ENCODE measurements at regions not wholly inside any gene's neighbourhood (a gene's known extent, or its start where the extent isn't known, plus 50 kb on each side); places are given as distances from the start of the nearest gene placed in this dataset.
"Not testable (repeated sequence)": the region's sequence is repeated elsewhere in the genome, so short reads cannot be mapped to it uniquely, and the experiment has no call there.

DNA sequence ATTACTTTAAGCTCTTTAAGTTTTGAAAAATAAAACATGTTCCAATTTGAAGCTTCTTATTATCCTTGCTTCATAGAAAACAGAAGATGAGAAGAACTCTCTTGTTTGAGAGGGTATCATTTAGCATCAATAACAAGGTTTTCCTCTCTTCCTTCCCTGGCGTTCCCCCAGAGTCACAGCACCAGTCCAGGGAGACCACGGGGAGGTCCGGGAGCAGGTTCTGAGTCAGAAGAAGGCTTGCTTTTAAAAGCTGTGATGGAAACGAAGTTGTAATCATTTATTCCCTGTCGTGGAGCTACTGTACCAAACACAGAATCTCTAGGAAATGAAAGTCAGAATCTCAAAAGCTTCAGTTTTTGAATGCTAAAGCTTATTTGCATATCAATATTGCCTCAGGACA is 174.0 kb upstream of the LSM14A start:
- in situ Hi-C loops (cut with HindIII; ENCODE audit: low sequenced_read_pairs), result no loop called here
- DNase-seq (ENCODE audit: low spot score), result no peak

DNA sequence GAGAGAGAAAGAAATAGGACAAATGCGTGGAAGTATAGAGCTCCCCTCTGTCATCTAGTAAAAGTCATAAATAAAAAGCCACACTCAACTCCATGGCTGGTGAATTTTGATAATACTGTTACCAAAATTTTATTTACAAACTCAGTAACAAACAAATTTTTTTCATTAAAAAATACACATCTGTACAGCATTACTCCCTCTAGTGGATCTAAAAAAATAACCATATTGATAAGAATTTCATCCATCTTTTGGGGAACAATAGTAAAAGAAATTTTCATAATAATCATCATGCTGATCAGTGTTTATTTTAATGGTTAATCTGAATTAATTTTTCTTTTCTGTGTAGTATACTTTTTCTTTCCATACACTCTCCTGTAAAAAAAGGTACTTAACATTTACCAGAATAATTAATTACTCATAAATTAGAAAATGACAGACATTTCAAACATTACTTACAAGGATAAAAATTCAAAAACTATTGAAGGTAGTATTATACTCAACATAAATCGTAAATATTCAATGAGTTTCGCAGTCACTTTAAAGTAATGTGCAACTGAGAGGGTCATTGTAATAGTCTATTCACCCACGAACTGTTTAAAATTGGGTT is 173.5 kb upstream of the LSM14A start:
- in situ Hi-C loops (cut with HindIII; ENCODE audit: low sequenced_read_pairs), result no loop called here
- DNase-seq (ENCODE audit: low spot score), result no peak

DNA sequence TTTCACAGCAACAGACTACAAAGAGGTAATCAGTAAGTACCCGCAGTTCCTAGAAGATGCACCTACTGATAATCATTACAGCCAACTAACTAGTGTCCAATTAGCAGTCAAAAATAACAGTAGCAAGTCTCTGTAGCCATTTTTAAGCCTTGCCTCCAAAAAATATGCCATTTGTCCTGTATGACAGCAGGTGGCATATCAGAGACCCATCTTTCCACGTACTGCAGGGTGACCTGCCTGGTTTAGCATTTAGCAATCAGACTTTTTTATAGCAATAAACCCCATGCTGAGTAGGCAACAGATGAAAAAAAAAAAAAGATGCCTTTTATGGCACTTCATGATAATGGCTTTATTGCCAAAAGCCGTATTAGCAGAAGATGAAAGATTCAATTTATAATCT is 155.3 kb upstream of the LSM14A start:
- no peak for DNase-seq (ENCODE audit: low spot score)
- in situ Hi-C loops (cut with HindIII; ENCODE audit: low sequenced_read_pairs), result no loop called here

DNA sequence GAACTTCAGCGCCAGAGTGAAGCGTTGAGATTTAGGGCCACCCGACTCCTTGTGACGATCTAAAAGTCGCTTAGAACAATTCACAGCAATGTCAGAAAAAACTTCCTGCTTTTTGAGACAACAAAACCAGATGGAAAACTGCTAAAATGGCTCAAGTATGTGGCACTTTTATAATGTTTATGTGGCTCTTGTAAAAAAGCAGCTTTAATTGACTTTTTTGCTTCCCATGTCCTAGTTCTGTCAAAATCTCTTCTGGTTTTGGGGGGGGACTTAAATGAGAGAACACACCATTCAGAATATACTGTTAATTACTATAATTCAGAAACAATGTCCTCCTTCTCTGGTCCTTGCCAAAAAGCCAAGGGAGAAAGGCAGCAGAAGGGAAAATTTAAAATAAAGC is 154.7 kb upstream of the LSM14A start:
- in situ Hi-C loops (cut with HindIII; ENCODE audit: low sequenced_read_pairs), result no loop called here
- no peak for DNase-seq (ENCODE audit: low spot score)

DNA sequence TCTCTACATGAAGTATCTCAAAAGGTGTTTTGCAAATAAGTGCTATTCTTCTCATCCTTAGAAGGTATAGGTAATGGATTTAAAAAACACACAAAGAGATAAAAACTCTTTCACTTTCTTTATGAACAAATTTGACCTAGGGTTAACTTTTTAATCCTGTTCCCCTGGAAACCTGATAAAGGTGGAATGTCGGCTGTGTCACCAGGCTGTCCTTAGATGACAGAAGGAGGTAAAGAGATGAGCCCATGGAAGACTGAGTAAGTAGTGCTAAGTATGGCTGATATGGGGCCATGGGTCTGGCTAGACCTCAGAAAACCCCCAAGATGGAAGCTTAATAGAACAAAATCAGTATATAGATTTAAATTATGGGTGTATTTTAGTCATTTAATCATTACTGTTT is 153.8 kb upstream of the LSM14A start:
- no peak for DNase-seq (ENCODE audit: low spot score)
- in situ Hi-C loops (cut with HindIII; ENCODE audit: low sequenced_read_pairs), result no loop called here

DNA sequence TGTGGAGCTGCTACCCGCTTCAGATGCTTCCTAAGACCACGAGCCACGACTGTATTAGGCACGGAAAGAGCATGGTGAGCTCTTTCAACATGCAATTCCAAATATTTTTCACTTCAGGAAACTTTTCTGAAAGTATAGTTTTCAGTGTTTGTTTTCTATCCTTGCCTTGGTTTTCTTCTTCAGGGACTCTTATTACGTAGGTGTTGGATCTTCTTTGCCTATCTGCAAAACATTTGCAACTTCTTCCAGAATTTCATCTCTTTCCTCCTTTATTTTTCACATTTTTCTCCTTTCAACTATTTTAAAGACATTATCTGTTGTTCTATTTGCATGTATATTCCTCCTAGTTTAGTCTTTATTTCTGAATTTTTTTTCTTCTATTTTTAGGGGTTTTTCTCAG is 148.9 kb upstream of the LSM14A start:
- no peak for DNase-seq (ENCODE audit: low spot score)
- in situ Hi-C loops (cut with HindIII; ENCODE audit: low sequenced_read_pairs), result no loop called here

DNA sequence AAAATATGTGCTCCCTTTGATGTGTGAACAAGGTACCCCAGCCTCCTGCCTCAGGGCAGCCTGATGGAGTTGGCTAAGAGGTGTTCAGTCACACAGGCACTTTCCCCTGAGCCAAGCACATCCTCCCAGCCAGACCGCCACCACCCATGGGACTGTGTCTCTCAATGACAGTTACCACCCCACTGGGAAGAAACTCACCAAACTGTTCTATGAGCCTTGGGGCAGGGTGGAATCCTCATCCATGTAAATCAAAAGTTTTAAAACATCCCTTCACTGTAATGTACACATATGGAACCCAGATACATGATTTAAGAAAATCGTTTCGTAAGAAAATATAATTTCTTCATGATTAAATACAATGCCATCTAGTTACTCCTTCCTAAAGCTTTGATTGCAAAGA is 138.4 kb upstream of the LSM14A start:
- DNase-seq (ENCODE audit: low spot score), result no peak
- in situ Hi-C loops (cut with HindIII; ENCODE audit: low sequenced_read_pairs), result no loop called here

DNA sequence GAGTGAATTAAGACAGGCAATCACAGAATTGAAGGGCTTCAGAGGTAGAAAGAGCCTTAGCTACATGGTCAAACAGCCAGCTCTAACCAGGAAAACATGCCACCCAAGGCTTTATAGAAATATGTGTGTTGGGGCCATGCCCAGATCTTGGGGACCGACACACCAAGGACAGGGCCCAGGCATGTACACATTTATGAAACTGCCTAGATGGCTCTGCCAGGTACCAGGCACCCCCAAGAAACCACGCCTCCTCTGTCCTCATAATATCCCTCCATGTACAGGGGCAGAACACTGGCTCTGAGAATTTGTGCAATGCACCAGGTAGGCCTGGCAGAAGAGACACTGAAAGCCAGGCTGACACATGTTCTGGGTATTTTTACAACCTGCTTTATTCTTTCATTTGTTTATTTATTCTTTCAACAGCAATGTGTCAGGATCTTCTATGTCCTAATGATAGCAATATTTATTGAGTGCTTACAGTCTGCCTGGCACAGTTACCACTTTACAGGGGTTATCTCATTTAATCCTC is 137.9 kb upstream of the LSM14A start:
- in situ Hi-C loops (cut with HindIII; ENCODE audit: low sequenced_read_pairs), result no loop called here
- DNase-seq (ENCODE audit: low spot score), result no peak

DNA sequence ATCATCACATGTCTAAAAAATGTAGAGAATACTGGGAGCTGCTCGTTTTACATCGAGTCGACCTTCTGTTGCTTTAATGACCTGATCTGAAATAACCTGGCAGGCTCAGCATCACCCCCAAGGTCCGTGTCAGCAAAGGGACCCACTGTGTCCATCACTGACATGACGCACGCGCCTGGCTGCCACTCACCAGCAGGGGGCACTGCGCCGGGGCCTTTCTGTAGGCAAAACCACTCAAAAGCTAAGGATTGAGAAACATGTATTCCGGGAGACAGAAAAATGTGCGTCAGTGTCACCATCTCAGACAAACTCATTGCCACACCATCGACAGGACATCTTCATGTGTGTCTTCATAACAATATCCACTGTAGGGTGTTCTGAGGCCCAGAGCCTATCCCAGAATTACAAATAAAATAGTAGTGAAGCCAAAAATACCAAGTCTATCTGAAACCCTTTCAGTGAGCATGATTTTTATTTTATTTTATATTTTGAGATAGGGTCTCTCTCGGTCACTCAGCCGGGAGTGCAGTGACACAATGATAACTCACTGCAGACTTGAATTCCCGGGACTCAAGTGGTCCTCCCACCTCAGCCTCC is 130.3 kb upstream of the LSM14A start:
- peak; percentile 41 for DNase-seq (ENCODE audit: low spot score)
- in situ Hi-C loops (cut with HindIII; ENCODE audit: low sequenced_read_pairs), result no loop called here

DNA sequence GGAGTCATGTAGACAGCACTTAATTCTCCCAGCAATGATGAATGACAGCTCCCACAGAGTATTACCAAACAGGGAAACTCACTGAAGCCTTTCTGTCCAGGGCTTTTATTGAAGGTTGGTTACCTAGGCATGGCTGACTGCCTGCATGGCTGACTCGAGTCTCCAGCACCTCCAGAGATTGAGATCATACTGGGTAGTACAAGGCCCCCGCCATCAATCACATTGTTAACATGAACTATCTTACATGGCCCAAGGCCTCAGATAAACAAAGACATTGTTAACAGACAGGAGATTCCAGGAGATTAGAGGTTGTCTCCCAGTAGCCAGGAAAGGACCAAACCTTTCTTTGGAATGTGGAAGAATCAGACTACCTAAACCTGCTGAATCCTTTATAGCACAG is 128.3 kb upstream of the LSM14A start:
- DNase-seq (ENCODE audit: low spot score), result no peak
- in situ Hi-C loops (cut with HindIII; ENCODE audit: low sequenced_read_pairs), result no loop called here

DNA sequence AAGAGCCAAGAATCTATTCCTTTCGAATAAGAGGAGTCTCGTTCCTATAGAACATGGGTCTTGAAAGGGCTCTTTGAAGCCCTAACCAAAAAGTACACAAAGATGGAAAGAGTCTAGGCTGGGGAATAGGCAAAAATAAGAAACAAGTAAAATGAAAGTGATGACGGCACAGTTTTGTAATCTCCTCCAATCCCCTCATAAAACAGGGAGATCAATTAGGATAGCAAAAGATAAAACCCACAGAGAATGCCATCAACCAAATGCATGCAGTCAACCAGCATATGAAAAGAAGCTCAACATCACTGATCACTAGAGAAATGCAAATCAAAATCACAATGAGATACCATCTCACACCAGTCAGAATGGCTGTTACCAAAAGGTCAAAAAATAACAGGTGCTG is 122.4 kb upstream of the LSM14A start:
- DNase-seq (ENCODE audit: low spot score), result no peak

DNA sequence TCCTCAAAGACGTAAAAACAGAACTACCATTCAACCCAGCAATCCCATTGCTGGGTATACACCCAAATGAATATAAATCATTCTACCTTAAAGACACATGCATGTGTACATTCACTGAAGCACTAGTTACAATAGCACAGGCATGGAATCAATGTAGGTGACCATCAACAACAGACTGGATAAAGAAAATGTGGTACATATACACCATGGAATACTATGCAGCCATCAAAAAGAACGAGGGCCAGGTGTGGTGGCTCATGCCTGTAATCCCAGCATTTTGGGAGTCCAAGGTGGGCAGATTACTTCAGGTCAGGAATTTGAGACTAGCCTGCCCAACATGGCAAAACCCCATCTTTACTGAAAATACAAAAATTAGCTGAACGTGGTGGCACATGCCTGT is 121.9 kb upstream of the LSM14A start:
- in situ Hi-C loops (cut with HindIII; ENCODE audit: low sequenced_read_pairs); DNase-seq (ENCODE audit: low spot score): not testable (repeated sequence)

More for the DNA sequence above, 122.4 kb upstream of the LSM14A start:
- in situ Hi-C loops (cut with HindIII; ENCODE audit: low sequenced_read_pairs), result no loop called here

DNA sequence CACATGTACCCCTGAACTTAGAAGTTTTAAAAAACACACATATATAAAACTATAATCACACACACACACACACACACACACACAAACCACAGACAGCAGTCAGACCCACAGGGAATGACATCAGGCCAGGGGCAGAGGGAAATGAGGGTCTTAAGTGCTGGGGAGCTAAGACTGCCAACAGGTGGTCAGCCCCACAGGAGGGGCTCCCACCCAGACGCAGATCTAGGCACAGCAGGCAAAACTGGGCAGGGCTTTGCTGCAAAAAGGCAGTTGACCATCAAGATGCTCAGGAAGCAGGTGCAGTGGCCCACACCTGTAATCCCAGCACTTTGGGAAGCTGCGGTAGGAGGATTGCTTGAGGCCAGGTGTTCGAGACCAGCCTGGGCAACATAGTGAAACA is 121.0 kb upstream of the LSM14A start:
- in situ Hi-C loops (cut with HindIII; ENCODE audit: low sequenced_read_pairs), result no loop called here
- DNase-seq (ENCODE audit: low spot score), result no peak

DNA sequence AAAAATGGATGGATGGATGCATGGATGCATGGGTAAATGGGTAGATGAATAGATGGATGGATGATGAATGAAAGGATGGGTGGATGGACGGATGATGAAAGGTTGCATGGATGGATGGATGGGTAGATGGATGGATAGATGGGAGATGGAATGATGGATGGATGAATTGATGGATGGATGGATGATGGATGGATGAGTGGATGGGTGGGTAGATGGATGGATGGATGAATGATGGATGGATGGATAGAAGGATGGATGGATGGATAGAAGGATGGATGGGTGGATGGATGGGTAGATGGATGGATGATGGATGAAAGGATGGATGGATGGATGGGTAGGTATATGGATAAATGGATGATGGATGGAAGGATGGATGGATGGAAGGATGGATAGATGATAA is 115.1 kb upstream of the LSM14A start:
- DNase-seq (ENCODE audit: low spot score), result no peak
- in situ Hi-C loops (cut with HindIII; ENCODE audit: low sequenced_read_pairs), result no loop called here

DNA sequence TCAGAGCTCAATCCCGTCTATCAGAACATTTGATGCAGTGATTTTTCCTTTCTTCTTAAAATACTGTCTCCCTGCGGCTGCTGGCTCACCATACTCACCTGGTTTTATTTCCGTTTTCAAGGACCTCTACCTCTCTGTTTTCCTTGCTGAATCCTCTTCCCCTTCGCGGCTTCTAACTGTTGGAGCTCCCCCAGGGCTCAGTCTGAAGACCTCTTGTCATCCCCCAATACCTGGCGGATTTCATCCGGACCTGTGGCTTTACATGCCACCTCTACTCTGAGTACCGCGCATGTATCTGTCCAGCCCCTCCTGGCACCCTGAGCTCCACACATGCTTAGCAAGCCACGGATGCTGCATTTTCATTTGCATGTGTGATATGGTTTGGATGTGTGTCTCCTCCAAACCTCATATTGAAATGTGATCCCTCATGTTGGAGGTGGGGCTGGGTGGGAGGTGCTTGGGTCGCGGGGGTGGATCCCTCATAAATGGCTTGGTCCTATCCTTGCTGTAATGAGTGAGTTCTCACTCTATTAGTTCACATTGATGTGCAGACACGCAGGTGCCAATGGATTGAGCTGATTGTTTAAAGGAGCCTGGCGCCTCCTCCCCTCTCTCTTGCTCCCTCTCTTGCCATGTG is 106.2 kb upstream of the LSM14A start:
- no peak for DNase-seq (ENCODE audit: low spot score)
- in situ Hi-C loops (cut with HindIII; ENCODE audit: low sequenced_read_pairs), result no loop called here

DNA sequence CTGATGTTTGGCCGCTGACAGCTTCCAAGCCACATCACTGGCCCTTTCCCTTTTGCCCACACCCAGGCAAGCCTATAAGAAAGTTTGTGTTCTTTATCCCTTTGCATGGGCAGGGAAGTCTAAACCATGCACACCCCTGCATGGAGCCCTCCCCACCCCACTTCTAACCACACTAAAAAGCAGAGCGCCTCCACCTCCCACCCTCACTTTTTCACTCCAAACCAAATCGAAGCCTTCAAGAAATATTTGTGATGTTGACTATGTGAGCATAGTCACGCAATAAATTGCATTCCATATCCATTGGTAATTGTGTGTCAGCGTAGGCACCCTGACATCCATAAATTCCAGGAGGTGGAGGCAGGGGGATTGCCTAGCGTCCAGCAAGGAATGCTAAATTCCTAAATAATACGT is 104.4 kb upstream of the LSM14A start:
- in situ Hi-C loops (cut with HindIII; ENCODE audit: low sequenced_read_pairs), result no loop called here
- no peak for DNase-seq (ENCODE audit: low spot score)

DNA sequence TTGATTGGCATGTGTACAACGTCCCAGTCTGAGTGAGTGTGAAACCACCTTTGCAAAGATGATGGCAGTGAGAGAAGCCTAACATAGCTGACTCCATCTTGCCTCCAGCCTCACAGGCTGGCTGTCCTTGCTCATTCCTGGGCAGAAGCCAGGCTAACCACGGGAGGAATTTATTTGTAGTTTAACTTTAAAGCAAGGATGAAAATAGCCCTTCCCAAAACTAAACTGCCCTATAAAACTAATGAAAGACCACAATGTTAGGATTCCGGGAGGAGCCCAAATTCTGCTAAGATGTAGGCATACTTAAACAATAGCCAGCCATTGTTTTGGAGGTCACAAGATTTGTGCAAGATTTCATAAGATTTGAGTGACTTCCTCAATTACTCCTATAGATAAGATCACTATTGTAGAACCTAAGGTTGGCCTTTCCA is 96.6 kb upstream of the LSM14A start:
- no peak for DNase-seq (ENCODE audit: low spot score)
- in situ Hi-C loops (cut with HindIII; ENCODE audit: low sequenced_read_pairs), result no loop called here

DNA sequence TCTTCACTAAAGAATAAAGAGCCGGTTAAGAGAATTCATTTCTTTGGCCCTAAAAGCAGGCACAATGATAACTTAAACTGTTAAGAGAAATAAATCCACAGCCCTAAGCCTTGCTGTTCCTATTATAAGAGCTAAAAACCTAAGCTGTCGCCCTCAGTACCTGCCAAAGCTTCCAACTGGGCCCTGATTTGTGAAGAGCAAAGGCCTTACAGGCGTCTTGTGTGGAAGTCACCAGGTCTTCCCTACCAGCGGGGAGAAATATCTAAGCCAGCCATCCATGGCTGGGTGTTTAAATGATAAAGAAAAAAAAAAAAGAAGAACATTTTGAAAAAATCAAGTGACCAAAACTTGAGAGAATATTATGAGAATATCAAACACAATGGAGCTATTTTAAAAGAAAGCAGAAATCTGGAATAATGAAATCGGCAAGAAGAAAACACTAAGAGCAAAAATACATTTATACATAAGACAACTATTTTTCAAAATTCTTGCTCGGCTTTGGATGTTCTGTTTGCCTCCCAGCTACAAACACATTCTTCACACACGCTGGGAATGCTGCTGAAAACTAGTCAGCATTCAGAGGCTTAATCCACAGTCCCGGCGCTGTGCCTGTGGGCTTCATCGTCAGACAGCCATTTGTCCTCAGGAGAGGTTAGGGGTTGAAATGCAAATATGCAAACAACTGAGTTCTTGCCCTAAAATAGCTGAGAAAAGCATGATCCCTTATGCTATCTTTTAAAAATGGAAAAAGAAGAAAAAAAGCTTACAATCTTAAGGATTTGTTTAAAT is 89.8 kb upstream of the LSM14A start:
- in situ Hi-C loops (cut with HindIII; ENCODE audit: low sequenced_read_pairs), result no loop called here
- peak; percentile 9 for DNase-seq (ENCODE audit: low spot score)

DNA sequence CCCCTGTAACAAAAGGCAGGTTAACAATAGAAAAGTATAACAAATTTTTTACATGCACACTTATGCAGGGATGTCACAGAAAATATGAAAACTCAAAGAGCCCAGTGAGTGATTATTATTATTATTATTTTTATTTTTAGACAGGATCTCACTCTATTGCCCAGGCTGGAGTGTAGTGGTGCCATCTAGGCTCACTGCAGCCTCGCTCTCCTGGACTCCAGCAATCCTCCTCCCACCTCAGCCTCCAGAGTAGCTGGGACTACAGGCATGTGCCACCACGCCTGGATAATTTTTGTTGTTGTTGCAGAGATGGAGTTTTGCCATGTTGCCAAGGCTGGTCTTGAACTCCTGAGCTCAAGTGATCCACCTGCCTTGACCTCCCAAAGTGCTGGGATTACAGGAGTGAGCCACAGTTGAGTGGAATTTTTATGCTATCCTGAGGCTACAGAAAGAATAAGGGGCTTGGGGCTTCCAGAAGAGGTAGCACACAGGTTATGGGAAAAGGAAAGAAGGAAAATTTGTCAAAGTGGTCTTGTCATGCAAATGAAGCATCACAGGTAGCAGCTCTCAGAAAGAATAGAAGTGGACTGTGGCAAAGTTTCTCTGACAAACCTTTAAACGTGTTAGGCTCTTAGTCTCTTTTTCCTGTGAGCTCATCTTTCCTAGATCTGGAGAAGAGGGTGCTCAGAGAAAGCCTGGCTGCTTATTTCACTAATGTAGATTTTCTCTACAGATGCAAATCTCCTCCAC is 87.7 kb upstream of the LSM14A start:
- in situ Hi-C loops (cut with HindIII; ENCODE audit: low sequenced_read_pairs), result no loop called here
- DNase-seq (ENCODE audit: low spot score), result no peak

Data from G401 (cell line).